Stomach (tissue), 4 donors: ENCODE measurements at regions not wholly inside any gene's neighbourhood (a gene's known extent, or its start where the extent isn't known, plus 50 kb on each side); places are given as distances from the start of the nearest gene placed in this dataset.

ENCODE experiments used
- CTCF ChIP-seq, 7 experiments: fragments of 450-650 bp in 4 of 7; fragments of 200-600 bp in 3 of 7; sonication (generic) in 3 of 7; IDR thresholded peaks; one replicate each; pipeline ENCODE4 v1.5.1; 2016 to 2019; ENCODE audit warnings: antibody characterized with exemption in 7 of 7, control low read depth in 2 of 7, mild to moderate bottlenecking in 1 of 7
- POLR2A ChIP-seq, 4 donors: fragments of 450-650 bp; IDR thresholded peaks; one replicate each; pipeline ENCODE4 v1.6.1; 2016; ENCODE audit warnings: antibody characterized with exemption in 4 of 4, control low read depth in 2 of 4, mild to moderate bottlenecking in 1 of 4, moderate library complexity in 1 of 4

- TF ChIP-seq CTCF (IDR thresholded peaks at IDR 0.05) (no peak), POLR2A (IDR thresholded peaks at IDR 0.05) (no peak)
These were observed 107.3 kb upstream of the LPP start for GRCh38 chr3:188046561-188047211.
